K562 (cell line): ENCODE measurements at regions not wholly inside any gene's neighbourhood (a gene's known extent, or its start where the extent isn't known, plus 50 kb on each side); places are given as distances from the start of the nearest gene placed in this dataset.

ENCODE experiments used
- ATAC-seq: fragments of 200-7000 bp; cut with Tn5 transposase; 3 replicates; pipeline ENCODE4 v1.9.1; 2020; ENCODE audit warnings: moderate library complexity
- BruUV-seq: library from RNA; stranded (reverse); fragments of 400-500 nt; replicated peaks from 2 replicates; lab custom pipeline; 2021; lab: Mats Ljungman, UMichigan
- CTCF ChIA-PET: fragments of 300-600 bp; formaldehyde crosslinking; extraction: SDS; loops from one replicate; lab custom pipeline; 2021; ENCODE audit warnings: low intra/inter-chr PET ratio; lab: Yijun Ruan, JAX
- POLR2A ChIA-PET: fragments of 300-600, 350-650 bp; sonication (Branson Sonifier 250); formaldehyde crosslinking; extraction: SDS; loops from one replicate; lab custom pipeline; 2021; ENCODE audit warnings: antibody characterized with exemption, inconsistent platforms; lab: Yijun Ruan, JAX
- DNase-seq, 4 experiments: peaks; one replicate each; pipeline versions ENCODE4 v3.0.0 to v3.0.0-alpha.2; 2011 to 2018; ENCODE audit warnings: low spot score in 3 of 4, mixed read lengths in 3 of 4; ENCODE audit errors: extremely low read depth in 1 of 4
- FAIRE-seq: peaks from 2 replicates; lab custom pipeline; 2011; peaks lifted over from hg19 to GRCh38; lab: Jason Lieb, UNC
- H2AFZ ChIP-seq: 2 replicates; pipeline ENCODE4 v1.6.0; 2011; ENCODE audit warnings: low read depth, low read length, control low read depth, inconsistent platforms
- H3K27ac ChIP-seq: fragments of 200-600 bp; 3 replicates; pipeline ENCODE4 v1.8.0; 2011; ENCODE audit warnings: low read depth, mild to moderate bottlenecking, control low read depth, inconsistent platforms, low read length, moderate library complexity, mixed read lengths; ENCODE audit errors: extremely low read depth
- H3K27me3 ChIP-seq, 2 experiments: fragments of 300-600 bp in 1 of 2; 2 replicates in 1 of 2; 3 replicates in 1 of 2; pipeline versions ENCODE4 v1.6.0 to v1.8.0; 2011; ENCODE audit warnings: inconsistent platforms in 2 of 2, low read length in 2 of 2, mild to moderate bottlenecking in 1 of 2, mixed read lengths in 1 of 2, moderate library complexity in 1 of 2; ENCODE audit not compliant: control insufficient read depth in 2 of 2, insufficient read depth in 2 of 2
- H3K36me3 ChIP-seq: fragments of 300-600 bp; 3 replicates; pipeline ENCODE4 v1.8.0; 2011; ENCODE audit warnings: mild to moderate bottlenecking, low read length, inconsistent platforms; ENCODE audit not compliant: control insufficient read depth, insufficient read depth
- H3K4me1 ChIP-seq, 2 experiments: fragments of 200-600 bp in 1 of 2; replicated peaks in 1 of 2; 2 replicates in 1 of 2; 3 replicates in 1 of 2; pipeline versions ENCODE4 v1.5.1 to v1.8.0; 2011; ENCODE audit warnings: inconsistent platforms in 2 of 2, low read length in 2 of 2, mild to moderate bottlenecking in 1 of 2, mixed read lengths in 1 of 2, moderate library complexity in 1 of 2; ENCODE audit not compliant: control insufficient read depth in 2 of 2, insufficient read depth in 2 of 2
- H3K4me2 ChIP-seq: 2 replicates; pipeline ENCODE4 v1.6.1; 2011; ENCODE audit warnings: low read length, control low read depth, inconsistent platforms, mixed read lengths; ENCODE audit not compliant: insufficient read depth
- H3K4me3 ChIP-seq: fragments of 200-600 bp; sonication (generic), shearing (Covaris generic); 2 replicates; pipeline ENCODE4 v1.5.1; 2016; ENCODE audit warnings: control low read depth, inconsistent platforms
- H3K79me2 ChIP-seq: fragments of 200-600 bp; 3 replicates; pipeline ENCODE4 v1.8.0; 2011; ENCODE audit warnings: low read length, inconsistent platforms; ENCODE audit not compliant: control insufficient read depth, insufficient read depth
- H3K9ac ChIP-seq, 2 experiments: 2 replicates each; pipeline versions ENCODE4 v1.6.0 to v1.6.1; 2011; ENCODE audit warnings: low read depth in 2 of 2, low read length in 2 of 2, control low read depth in 1 of 2, inconsistent platforms in 1 of 2, mild to moderate bottlenecking in 1 of 2, mixed read lengths in 1 of 2; ENCODE audit not compliant: insufficient read depth in 1 of 2
- H3K9me1 ChIP-seq: one replicate; pipeline ENCODE4 v1.6.0; 2011; ENCODE audit warnings: inconsistent platforms, mild to moderate bottlenecking, low read length, moderate library complexity; ENCODE audit not compliant: control insufficient read depth, insufficient read depth
- H3K9me3 ChIP-seq: replicated peaks from 2 replicates; pipeline ENCODE4 v1.5.1; 2011; ENCODE audit warnings: low read depth, low read length, inconsistent platforms; ENCODE audit not compliant: control insufficient read depth, insufficient read depth
- H4K20me1 ChIP-seq: replicated peaks from 2 replicates; pipeline ENCODE4 v1.6.1; 2011; ENCODE audit warnings: low read length, inconsistent platforms, mixed read lengths; ENCODE audit not compliant: control insufficient read depth, insufficient read depth
- CTCF ChIP-seq, 3 experiments: IDR thresholded peaks in 2 of 3; conservative IDR thresholded peaks in 1 of 3; 2 replicates each; pipeline ENCODE4 v1.5.1; 2011 to 2012; ENCODE audit warnings: low read length in 3 of 3, mild to moderate bottlenecking in 3 of 3, control low read depth in 2 of 3, improper control_type of control experiment in 1 of 3, inconsistent platforms in 1 of 3, low read depth in 1 of 3, mixed read lengths in 1 of 3, moderate library complexity in 1 of 3; ENCODE audit not compliant: insufficient read depth in 2 of 3
- ESRRA ChIP-seq: fragments of 450-650 bp; IDR thresholded peaks from 2 replicates; pipeline ENCODE4 v1.6.1; 2014; ENCODE audit warnings: low read depth, mild to moderate bottlenecking, moderate library complexity, borderline replicate concordance
- LEF1 ChIP-seq: fragments of 450-650 bp; IDR thresholded peaks from 2 replicates; pipeline ENCODE4 v1.6.1; 2016; ENCODE audit warnings: mild to moderate bottlenecking
- PHF21A ChIP-seq: fragments of 450-650 bp; IDR thresholded peaks from 2 replicates; pipeline ENCODE4 v1.6.1; 2017; ENCODE audit warnings: low read depth, borderline replicate concordance
- RAD21 ChIP-seq, 2 experiments: fragments of 250-450 bp in 1 of 2; fragments of 450-650 bp in 1 of 2; sonication (Bioruptor Pico) in 1 of 2; formaldehyde crosslinking in 1 of 2; IDR thresholded peaks in 1 of 2; conservative IDR thresholded peaks in 1 of 2; 2 replicates each; pipeline versions ENCODE4 v1.4.0 to v1.8.0; 2020 to 2022; ENCODE audit warnings: mild to moderate bottlenecking in 2 of 2, moderate library complexity in 1 of 2
- RFX1 ChIP-seq: fragments of 450-650 bp; IDR thresholded peaks from 2 replicates; pipeline ENCODE4 v1.6.1; 2016; ENCODE audit warnings: mild to moderate bottlenecking, moderate library complexity
- WGBS: fragments of 100-300 bp; shearing (Covaris generic); methylation state at CpG from one replicate; pipeline ENCODE4 v1.1.6; 2016; ENCODE audit warnings: low coverage, mixed read lengths; ENCODE audit not compliant: insufficient coverage; ENCODE audit errors: missing lambda C conversion rate; 5-methylcytosine and 5-hydroxymethylcytosine counted together
- in situ Hi-C: fragments of 300-500 bp; cut with MboI; formaldehyde crosslinking; loops from 4 replicates; pipeline ENCODE4 v1.15.0; 2018; ENCODE audit warnings: inconsistent platforms, mixed read lengths
- intact Hi-C: fragments of 100-400 bp; cut with micrococcal nuclease; formaldehyde crosslinking; loops from 2 replicates; pipeline ENCODE4 v1.14.2; 2022

GRCh38 chr5:28014779-28015178 lies 976.4 kb upstream of the CDH9 start:
- H3K4me2 ChIP-seq = no peak overlapping the region
- TF ChIP-seq RAD21 (CRISPR knock-in tag; conservative IDR thresholded peaks at IDR 0.05 in 1 of 2, IDR thresholded peaks at IDR 0.05 in 1 of 2) (peak; percentile 15 to 48; a peak in 2 of 4 replicates), LEF1 (no peak), PHF21A (no peak), ESRRA (no peak), RFX1 (peak; percentile 19; the same call in 1 of the 2 replicates), CTCF (IDR thresholded peaks at IDR 0.05 in 2 of 3, conservative IDR thresholded peaks at IDR 0.05 in 1 of 3; ENCODE audit: insufficient read depth in 2 of 3, low read depth in 1 of 3, low read length in 3 of 3) (peak; percentile 39 to 69 (median 62); a peak in 5 of 6 replicates)
- TF ChIP-seq, all 486 proteins: peak for 3
- 2% methylated on average over 3 of the region's 3 CpGs for WGBS
- intact Hi-C loops = no loop called here
- in situ Hi-C loops = no loop called here
- Histone ChIP-seq H3K9ac (no peak overlapping the region), H3K36me3 (no peaks in the 10 kb centered on the region), H2AFZ (no peak overlapping the region), H3K9me3 (no peaks in the 10 kb centered on the region), H3K9me1 (no peaks in the 10 kb centered on the region), H4K20me1 (no peaks in the 10 kb centered on the region), H3K4me3 (no peak overlapping the region), H3K27me3 (no peaks in the 10 kb centered on the region), H3K79me2 (no peaks in the 10 kb centered on the region), H3K27ac (no peak overlapping the region), H3K4me1 (no peaks in the 10 kb centered on the region)
- BruUV-seq = no TSS peak
- ChIA-PET CTCF (no interaction called here), POLR2A (no interaction called here)
- ATAC-seq (no peak), DNase-seq (peak; percentile 11 to 47 (median 28)), FAIRE-seq (peak; percentile 70)
